GM04504 (cell line): ENCODE measurements at regions not wholly inside any gene's neighbourhood (a gene's known extent, or its start where the extent isn't known, plus 50 kb on each side); places are given as distances from the start of the nearest gene placed in this dataset.
"Not testable (repeated sequence)": the region's sequence is repeated elsewhere in the genome, so short reads cannot be mapped to it uniquely, and the experiment has no call there.

Experiments
- DNase-seq: peaks from one replicate; pipeline ENCODE4 v3.0.0-alpha.2; 2012; ENCODE audit warnings: low read depth

GRCh38 chr2:16240402-16240801 is 300.1 kb downstream of the MYCN start:
- DNase-seq, result no peak

- DNase-seq, result no peak
Measured at GRCh38 chr2:16239296-16239850, 299.0 kb downstream of the MYCN start.

GRCh38 chr2:16238786-16239185 is 298.4 kb downstream of the MYCN start:
- no peak for DNase-seq

GRCh38 chr2:16238001-16238761 is 297.8 kb downstream of the MYCN start:
- no peak for DNase-seq

- no peak for DNase-seq
Measured at GRCh38 chr2:16235747-16236146, 295.4 kb downstream of the MYCN start.

- not testable (repeated sequence) for DNase-seq
Measured at GRCh38 chr2:16235291-16235690, 294.9 kb downstream of the MYCN start.

GRCh38 chr2:16228951-16229350 is 288.6 kb downstream of the MYCN start:
- DNase-seq, result no peak

GRCh38 chr2:16228471-16228870 is 288.1 kb downstream of the MYCN start:
- no peak for DNase-seq

- DNase-seq, result no peak
Measured at GRCh38 chr2:16227811-16228462, 287.6 kb downstream of the MYCN start.

- no peak for DNase-seq
Measured at GRCh38 chr2:16226943-16227664, 286.8 kb downstream of the MYCN start.

GRCh38 chr2:16226381-16226780 is 286.0 kb downstream of the MYCN start:
- DNase-seq, result no peak

- DNase-seq, result no peak
Measured at GRCh38 chr2:16225545-16225944, 285.2 kb downstream of the MYCN start.

- no peak for DNase-seq
Measured at GRCh38 chr2:16225071-16225470, 284.7 kb downstream of the MYCN start.

GRCh38 chr2:16224298-16225045 is 284.1 kb downstream of the MYCN start:
- DNase-seq, result no peak

- DNase-seq, result no peak
Measured at GRCh38 chr2:16223841-16224177, 283.5 kb downstream of the MYCN start.

- no peak for DNase-seq
Measured at GRCh38 chr2:16223161-16223840, 283.0 kb downstream of the MYCN start.

- no peak for DNase-seq
Measured at GRCh38 chr2:16222326-16222725, 282.0 kb downstream of the MYCN start.

GRCh38 chr2:16221461-16222010 is 281.2 kb downstream of the MYCN start:
- no peak for DNase-seq

GRCh38 chr2:16219292-16219975 is 279.1 kb downstream of the MYCN start:
- no peak for DNase-seq

- no peak for DNase-seq
Measured at GRCh38 chr2:16218625-16219024, 278.3 kb downstream of the MYCN start.

GRCh38 chr2:16218161-16218560 is 277.8 kb downstream of the MYCN start:
- DNase-seq, result no peak
